ENCODE measurements at regions not wholly inside any gene's neighbourhood (a gene's known extent, or its start where the extent isn't known, plus 50 kb on each side); places are given as distances from the start of the nearest gene placed in this dataset.
"Not testable (repeated sequence)": the region's sequence is repeated elsewhere in the genome, so short reads cannot be mapped to it uniquely, and the experiment has no call there.

DNA sequence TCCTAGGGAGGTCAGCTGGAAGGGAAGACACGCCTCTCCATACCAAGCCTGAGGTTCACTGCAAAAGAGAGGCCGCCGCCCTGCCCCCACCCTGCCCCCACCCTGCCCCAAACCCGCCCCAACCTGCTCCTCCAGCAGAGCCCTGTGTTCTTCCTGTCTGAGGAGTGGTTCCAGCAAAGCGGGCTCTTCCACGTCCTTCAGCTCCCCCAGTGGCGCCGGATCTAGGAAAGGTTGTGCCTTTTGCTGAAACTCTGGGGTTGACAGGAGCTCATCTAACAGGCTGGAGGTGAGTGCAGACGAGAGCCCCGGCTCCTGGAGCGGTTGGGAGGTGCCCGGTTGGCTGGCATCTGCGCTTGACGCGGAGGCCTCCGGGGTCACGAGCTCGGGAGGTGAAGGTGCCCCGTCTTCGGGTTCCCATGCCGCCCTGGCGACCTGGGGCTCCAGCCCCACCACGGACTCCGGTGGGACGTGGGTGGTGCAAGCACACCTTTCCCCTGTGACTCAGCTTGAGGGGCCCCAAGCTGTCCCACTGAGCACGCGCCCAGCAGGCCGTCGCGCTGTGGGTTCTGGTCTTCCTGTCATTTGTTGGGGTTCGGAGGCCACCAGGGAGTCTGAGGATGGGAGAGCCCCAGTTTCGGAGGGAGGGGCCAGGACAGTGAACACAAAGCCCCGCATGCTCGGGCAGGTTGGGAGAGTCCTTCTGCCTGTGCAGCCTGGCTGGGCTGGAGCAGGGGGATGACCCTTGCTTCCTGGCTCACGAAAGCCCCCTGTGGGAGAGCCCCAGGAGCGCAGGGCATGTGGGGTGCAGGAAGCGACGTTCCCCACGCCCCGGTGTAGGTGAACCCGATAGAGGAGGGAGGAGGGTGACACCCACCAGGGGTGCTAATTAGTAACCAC, 1467.1 kb downstream of the FOXD4L5 start:
- no peaks in the 10 kb centered on the region for H3K36me3 ChIP-seq (replicated peaks; ENCODE audit: control insufficient read depth, insufficient read depth, low read length)
- DNase-seq: peak; percentile 66
- peaks cover 35% of the 10 kb centered on the region for H3K27me3 ChIP-seq (ENCODE audit: control insufficient read depth, insufficient read depth, low read length)
- H3K4me3 ChIP-seq (ENCODE audit: insufficient read depth, low read depth, low read length): peak overlapping the region; percentile 44; the same call in 1 of the 2 replicates

DNA sequence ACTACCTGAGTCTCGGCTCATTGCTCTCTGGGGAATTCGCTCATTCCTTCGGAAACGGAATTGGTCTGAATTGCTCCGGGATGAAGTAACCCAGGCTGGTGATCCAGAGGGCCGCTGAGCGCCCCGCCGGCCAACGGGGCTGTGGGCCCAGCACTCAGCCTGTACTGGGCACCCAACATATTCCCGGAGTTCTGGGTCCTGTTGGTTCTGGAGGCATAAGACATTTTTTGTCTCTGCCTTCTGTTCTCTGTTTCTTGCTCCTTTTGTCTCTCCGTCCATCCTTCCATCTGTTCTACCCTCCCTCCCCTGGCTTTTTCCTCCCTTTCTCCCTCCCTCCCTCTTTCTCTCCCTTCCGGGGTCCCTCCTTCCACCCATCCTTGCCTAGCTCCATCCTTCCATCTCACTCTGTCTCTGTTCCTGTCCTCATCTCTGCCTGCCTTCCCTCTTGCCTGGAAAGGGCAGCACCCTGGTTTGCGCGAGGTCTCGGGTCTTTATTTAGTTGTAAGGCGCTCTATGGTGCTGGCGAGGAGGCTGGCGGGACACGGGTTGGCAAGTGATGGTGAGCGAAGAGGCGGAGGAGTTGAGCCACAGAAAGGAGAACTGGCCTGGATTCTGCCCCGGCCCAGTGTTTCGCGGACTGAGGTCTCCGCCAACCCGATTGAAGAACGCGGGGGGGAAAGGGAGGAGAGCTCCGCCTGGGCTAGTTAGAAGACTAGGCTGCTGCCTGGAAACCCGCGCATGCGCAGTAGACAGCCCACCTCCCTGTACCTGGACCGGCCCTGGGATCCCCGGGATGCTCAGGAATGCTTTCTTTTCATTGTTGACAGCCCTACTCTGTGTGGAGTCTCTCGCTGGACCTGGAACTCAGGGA, 1468.0 kb downstream of the FOXD4L5 start:
- peak; percentile 95 for DNase-seq
- H3K36me3 ChIP-seq (replicated peaks; ENCODE audit: control insufficient read depth, insufficient read depth, low read length): no peaks in the 10 kb centered on the region
- H3K27me3 ChIP-seq (ENCODE audit: control insufficient read depth, insufficient read depth, low read length): peaks cover 35% of the 10 kb centered on the region
- H3K4me3 ChIP-seq (ENCODE audit: insufficient read depth, low read depth, low read length): peak overlapping the region; percentile 44

DNA sequence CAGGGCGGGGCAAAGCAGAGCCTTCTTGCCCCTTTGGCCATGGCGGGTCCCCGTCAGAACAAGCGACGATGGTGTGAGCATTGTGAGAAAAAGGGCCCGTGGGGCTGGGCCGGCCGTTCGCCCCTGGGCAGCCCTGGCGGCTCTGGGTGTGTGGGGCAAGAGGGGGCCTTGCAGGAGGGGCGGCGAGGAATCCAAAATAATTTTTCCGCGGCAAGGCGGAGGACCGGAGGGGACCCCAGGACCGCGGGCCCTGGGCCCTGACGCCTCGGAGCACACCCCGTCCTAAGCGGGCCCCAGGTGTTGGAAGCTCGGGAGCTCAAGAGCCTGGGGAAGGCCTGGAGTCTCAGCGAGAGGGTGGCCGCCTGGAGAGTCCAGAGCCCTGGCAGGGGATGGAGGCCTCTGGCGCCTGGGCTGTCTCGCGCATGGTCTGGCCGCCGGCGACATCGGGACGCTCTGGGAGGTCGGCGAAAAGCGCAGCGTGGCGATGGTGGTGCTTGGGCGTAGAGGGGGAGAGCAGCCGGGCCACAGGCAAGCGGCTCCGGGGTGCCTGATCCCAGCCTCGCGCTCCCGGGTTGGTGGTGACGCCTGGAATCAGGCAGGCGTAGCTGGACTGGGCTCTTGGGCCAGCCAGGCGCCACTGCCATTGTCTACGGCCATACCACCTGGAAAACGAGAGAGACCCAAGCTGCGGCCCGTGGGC, 1469.9 kb downstream of the FOXD4L5 start:
- Histone ChIP-seq H3K27me3 (ENCODE audit: control insufficient read depth, insufficient read depth, low read length) (peaks cover 28% of the 10 kb centered on the region), H3K4me3 (ENCODE audit: insufficient read depth, low read depth, low read length) (peak overlapping the region; percentile 17; the same call in 1 of the 2 replicates)
- not testable (repeated sequence) for H3K36me3 ChIP-seq (replicated peaks; ENCODE audit: control insufficient read depth, insufficient read depth, low read length)
- DNase-seq: peak; percentile 13

DNA sequence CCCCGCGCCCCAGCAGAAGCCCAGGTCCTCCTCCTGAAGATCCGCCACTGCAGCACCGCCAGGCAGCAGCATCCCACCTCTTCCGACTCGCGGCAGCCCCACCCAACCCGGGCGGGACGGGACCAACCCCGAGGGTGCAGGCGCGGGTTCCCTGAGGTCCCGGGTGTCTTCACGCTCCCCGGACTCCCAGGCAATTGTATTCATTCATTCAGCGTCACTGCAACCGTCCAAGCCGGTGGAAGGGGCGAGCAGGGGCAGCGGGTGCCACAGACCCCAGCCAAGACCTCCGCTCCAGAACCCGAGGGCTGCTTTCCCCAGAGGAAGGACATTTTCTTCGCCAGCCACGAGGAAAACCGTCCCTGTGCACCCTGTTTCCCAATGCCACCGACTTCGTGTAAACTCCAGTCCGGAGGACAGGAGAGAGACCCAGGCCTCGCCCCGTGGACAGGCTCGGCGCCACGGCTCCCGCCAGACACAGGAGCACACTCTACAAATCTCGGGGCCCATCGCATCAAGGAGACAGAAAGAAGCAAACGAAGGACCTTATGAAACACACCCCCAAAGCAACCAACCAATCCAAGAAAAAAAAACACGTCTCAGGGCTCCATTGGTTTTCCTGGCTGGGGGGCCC, 1471.5 kb downstream of the FOXD4L5 start:
- DNase-seq; H3K36me3 ChIP-seq (replicated peaks; ENCODE audit: control insufficient read depth, insufficient read depth, low read length): not testable (repeated sequence)
- H3K27me3 ChIP-seq (ENCODE audit: control insufficient read depth, insufficient read depth, low read length): peaks cover 25% of the 10 kb centered on the region
- H3K4me3 ChIP-seq (ENCODE audit: insufficient read depth, low read depth, low read length): peak overlapping the region; percentile 24

DNA sequence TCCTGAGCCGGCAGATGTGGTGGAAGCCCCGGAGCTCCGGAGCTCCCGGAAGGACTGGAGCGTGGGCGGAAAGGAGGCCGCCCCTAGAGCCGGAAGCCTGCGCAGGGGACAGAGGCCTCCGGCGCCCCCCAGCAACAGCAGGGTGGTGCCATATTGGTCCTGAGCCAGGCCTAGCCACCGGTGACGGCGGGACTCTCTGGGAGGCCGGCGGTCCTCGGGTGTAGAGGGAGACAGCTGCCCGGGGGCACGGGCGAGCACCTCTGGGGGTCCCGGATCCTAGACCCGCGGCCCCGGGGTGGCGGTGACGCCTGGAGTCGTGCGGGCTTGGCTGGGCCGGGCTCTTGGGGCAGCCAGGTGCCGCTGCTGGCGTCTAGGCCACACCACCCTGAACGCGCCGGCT, 1472.2 kb downstream of the FOXD4L5 start:
- not testable (repeated sequence) for H3K4me3 ChIP-seq (ENCODE audit: insufficient read depth, low read depth, low read length); H3K36me3 ChIP-seq (replicated peaks; ENCODE audit: control insufficient read depth, insufficient read depth, low read length)
- H3K27me3 ChIP-seq (ENCODE audit: control insufficient read depth, insufficient read depth, low read length): peaks cover 21% of the 10 kb centered on the region
- DNase-seq: peak; percentile 6

DNA sequence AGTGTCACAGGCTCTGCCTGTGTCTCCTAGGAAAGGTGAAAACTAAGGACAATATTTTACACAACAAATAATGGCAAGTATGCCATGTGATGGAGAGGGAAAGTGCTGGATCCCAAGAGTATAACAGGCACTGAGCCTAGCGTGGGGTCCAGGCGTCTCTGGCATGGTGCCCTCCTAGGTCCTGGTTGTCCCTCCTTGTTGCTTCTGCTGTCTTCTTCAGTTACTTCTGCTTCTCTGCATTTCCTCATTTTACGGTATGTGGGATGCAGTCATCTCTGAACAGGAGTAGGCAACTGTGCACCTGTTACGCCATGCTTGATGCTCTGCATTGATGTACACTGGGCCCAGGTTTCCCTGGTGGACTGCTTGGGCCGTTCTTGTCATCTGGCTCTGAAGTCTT, 1480.8 kb downstream of the FOXD4L5 start:
- H3K36me3 ChIP-seq (replicated peaks; ENCODE audit: control insufficient read depth, insufficient read depth, low read length); H3K27me3 ChIP-seq (ENCODE audit: control insufficient read depth, insufficient read depth, low read length); H3K4me3 ChIP-seq (ENCODE audit: insufficient read depth, low read depth, low read length); DNase-seq: not testable (repeated sequence)

DNA sequence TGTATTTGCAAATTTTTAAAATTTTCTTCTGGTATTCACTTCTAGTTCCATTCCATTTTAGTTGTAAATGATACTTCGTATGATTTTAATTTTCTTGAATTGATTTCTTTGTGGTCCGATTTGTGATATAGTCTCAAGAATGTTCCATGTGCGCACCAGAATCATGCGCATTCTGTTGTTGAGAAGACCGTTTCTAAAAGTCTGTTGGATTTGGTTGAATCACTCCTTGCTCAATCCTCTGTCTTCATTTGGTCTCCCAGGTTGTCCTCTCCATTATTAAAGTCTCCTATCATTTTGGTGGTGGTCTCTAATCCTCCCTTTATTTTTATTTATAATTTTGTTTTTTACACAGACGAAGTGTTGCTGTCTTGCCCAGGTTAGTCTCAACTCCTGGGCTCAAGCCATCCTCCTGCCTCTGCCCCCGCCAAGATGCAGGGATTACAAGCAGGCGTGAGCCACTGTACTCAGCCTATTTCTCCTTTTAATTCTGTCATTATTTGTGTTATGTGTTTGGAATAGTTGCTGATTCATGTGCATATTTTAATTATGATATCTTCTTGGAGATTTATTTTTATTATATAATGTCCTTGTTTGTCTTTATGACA, 1490.8 kb downstream of the FOXD4L5 start:
- H3K36me3 ChIP-seq (replicated peaks; ENCODE audit: control insufficient read depth, insufficient read depth, low read length); H3K4me3 ChIP-seq (ENCODE audit: insufficient read depth, low read depth, low read length); DNase-seq; H3K27me3 ChIP-seq (ENCODE audit: control insufficient read depth, insufficient read depth, low read length): not testable (repeated sequence)

DNA sequence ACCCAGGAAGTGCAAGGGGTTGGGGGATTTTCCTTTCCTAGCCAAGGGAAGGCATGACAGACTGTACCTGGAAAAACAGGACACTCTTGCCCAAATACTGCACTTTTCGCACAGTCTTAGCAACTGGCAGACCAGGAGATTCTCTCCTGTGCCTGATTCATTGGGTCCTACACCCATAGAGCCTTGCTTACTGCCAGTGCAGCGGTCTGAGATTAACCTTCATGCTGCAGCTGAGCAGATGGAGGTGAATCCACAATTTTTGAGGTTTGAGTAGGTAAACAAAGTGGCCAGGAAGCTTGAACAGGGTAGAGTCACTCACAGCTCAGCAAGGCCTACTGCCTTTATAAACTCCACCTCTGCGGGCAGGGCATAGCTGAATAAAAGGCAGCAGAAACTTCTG, 1497.6 kb downstream of the FOXD4L5 start:
- H3K36me3 ChIP-seq (replicated peaks; ENCODE audit: control insufficient read depth, insufficient read depth, low read length); H3K4me3 ChIP-seq (ENCODE audit: insufficient read depth, low read depth, low read length); H3K27me3 ChIP-seq (ENCODE audit: control insufficient read depth, insufficient read depth, low read length); DNase-seq: not testable (repeated sequence)

DNA sequence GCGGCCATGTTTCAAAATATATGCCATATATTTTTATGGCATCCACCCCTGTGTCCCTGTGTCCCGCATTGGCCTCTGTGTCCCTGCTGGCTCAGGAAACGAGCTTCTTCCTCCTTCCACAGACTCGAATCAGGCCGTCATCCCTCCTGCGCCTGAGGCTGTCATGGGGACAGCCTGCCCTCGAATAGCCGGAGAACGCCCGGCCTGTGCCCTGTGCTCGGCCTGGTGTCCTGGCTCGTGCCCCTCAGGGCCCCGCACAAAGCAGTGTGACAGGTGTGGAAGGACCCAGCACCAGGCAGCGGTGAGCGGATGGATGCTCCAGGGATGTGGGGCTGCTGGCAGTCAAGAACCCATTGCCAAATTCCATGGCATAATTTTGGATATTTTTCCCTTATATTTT, 1500.0 kb downstream of the FOXD4L5 start:
- not testable (repeated sequence) for H3K27me3 ChIP-seq (ENCODE audit: control insufficient read depth, insufficient read depth, low read length); DNase-seq; H3K36me3 ChIP-seq (replicated peaks; ENCODE audit: control insufficient read depth, insufficient read depth, low read length); H3K4me3 ChIP-seq (ENCODE audit: insufficient read depth, low read depth, low read length)

DNA sequence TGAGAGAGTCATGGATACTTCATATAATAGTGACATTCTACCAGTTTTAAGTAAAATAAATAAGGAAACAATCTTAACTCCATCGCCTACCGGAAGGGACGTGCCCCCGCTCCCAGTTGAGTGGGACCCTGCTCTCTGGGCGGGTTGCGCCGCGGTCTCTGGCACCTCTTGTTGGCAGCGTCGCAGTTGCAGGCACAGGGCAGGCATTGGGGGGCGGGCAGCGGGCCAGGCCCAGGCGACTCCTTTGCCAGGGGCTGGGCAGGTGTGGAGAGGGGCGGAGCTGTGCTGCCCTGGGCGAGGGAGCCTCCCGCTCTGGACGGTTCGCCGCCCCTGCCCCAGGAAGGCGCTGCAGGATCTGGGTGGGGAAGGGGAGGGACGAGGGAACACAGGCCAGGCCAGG, 1500.6 kb downstream of the FOXD4L5 start:
- not testable (repeated sequence) for H3K27me3 ChIP-seq (ENCODE audit: control insufficient read depth, insufficient read depth, low read length); DNase-seq; H3K4me3 ChIP-seq (ENCODE audit: insufficient read depth, low read depth, low read length); H3K36me3 ChIP-seq (replicated peaks; ENCODE audit: control insufficient read depth, insufficient read depth, low read length)

DNA sequence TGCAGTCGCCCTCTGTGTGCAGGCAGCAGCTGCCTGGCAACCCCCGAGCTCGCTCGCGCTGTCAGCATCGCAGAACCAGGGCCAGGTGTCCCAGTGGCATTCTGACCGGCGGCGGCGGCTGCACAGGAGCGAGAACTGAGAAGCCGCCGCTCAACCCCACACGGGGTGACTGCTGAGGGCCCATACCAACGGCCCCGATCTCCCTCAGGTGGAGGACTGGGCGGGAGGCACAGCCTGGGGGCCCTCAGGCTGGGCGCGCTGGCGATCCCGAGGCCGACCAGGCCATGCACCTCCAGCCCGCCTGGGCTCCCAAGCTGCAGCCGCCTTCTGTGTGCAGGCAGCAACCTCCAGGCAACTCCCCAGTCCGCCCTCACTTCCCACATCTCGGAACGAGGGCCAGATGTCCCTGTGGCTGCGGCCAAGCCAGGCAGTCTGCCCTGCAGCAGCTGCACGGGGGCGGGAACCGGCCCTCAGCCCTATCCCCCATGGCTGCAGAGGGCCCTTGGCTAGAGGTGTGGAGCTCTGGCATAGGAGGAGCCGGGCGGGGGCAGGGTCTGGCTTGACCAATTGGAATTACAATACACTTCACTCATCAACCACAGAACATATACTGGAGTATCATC, 1503.1 kb downstream of the FOXD4L5 start:
- not testable (repeated sequence) for H3K4me3 ChIP-seq (ENCODE audit: insufficient read depth, low read depth, low read length); H3K36me3 ChIP-seq (replicated peaks; ENCODE audit: control insufficient read depth, insufficient read depth, low read length); H3K27me3 ChIP-seq (ENCODE audit: control insufficient read depth, insufficient read depth, low read length); DNase-seq

DNA sequence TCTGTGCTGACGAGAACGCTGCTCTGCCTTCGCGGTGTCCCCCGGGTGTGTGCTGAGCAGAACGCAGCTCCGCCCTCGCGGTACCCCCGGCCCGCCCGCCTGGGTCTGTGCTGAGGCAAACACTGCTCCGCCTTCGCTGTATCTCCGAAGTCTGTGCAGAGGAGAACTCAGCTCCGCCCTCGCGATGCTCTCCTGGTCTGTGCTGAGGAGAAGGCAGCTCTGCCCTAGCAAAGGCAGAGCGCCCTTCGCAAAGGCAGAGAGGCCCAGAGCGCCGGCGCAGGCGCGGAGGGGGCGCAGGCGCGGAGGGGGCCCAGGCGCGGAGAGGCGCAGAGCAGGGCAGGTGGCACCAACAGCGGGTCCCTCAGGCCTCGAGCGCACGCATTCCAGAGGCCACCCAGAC, 1503.6 kb downstream of the FOXD4L5 start:
- not testable (repeated sequence) for H3K27me3 ChIP-seq (ENCODE audit: control insufficient read depth, insufficient read depth, low read length); H3K4me3 ChIP-seq (ENCODE audit: insufficient read depth, low read depth, low read length); DNase-seq

DNA sequence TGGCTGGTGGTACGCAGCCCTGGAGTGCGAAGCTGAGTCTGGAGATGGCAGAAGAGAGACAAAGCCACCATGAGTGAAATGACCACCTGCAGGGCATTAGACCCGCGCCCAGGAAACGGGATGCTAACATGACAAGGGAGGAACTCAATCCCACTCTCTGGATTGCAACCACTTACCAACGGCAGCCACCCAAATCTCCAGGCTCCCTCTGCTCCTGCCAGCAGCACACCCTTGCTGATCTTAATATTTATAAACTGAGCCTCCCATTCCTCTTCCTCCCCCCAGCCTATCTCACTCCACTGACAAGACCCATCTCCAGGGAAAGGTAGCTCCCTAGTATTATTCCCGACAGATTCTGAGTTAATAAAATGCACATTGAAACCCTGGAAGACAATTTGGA, 1508.8 kb downstream of the FOXD4L5 start:
- H3K27me3 ChIP-seq (ENCODE audit: control insufficient read depth, insufficient read depth, low read length); DNase-seq; H3K4me3 ChIP-seq (ENCODE audit: insufficient read depth, low read depth, low read length); H3K36me3 ChIP-seq (replicated peaks; ENCODE audit: control insufficient read depth, insufficient read depth, low read length): not testable (repeated sequence)

More for the DNA sequence above, 1503.6 kb downstream of the FOXD4L5 start:
- not testable (repeated sequence) for H3K36me3 ChIP-seq (replicated peaks; ENCODE audit: control insufficient read depth, insufficient read depth, low read length)

Data from H7 (cell line).